OCI-LY7 (cell line): ENCODE measurements at regions not wholly inside any gene's neighbourhood (a gene's known extent, or its start where the extent isn't known, plus 50 kb on each side); places are given as distances from the start of the nearest gene placed in this dataset.

Experiments used
- BruUV-seq: library from RNA; stranded (reverse); fragments of 400-500 nt; replicated peaks from 2 replicates; lab custom pipeline; 2021; lab: Mats Ljungman, UMichigan
- CTCF ChIA-PET: fragments of 300-600 bp; sonication (Branson Sonifier 250); formaldehyde crosslinking; loops from one replicate; lab custom pipeline; 2022; ENCODE audit warnings: antibody characterized with exemption; ENCODE audit not compliant: unreplicated experiment; lab: Charles Lee
- POLR2A ChIA-PET: fragments of 300-600 bp; sonication (Branson Sonifier 250); formaldehyde crosslinking; loops from one replicate; lab custom pipeline; 2022; ENCODE audit warnings: antibody characterized with exemption; lab: Charles Lee
- DNase-seq: peaks from one replicate; pipeline ENCODE4 v3.0.0-alpha.2; 2015; ENCODE audit warnings: low spot score
- H2AFZ ChIP-seq: fragments of 200-600 bp; sonication (generic), shearing (Covaris generic); 2 replicates; pipeline ENCODE4 v1.6.1; 2014; ENCODE audit warnings: mild to moderate bottlenecking, antibody characterized with exemption, low read length, moderate library complexity
- H3K27ac ChIP-seq: fragments of 200-600 bp; sonication (generic); 2 replicates; pipeline ENCODE4 v1.5.1; 2014; ENCODE audit warnings: mixed run types, low read depth, mild to moderate bottlenecking, moderate library complexity, low read length, inconsistent platforms; ENCODE audit not compliant: poor library complexity, severe bottlenecking
- H3K36me3 ChIP-seq: fragments of 200-600 bp; sonication (generic); 2 replicates; pipeline ENCODE4 v1.6.1; 2014; ENCODE audit warnings: mild to moderate bottlenecking, antibody characterized with exemption, low read length, moderate library complexity, mixed read lengths; ENCODE audit not compliant: insufficient read depth
- H3K4me1 ChIP-seq: fragments of 200-600 bp; sonication (generic); 2 replicates; pipeline ENCODE4 v1.5.1; 2014; ENCODE audit warnings: mild to moderate bottlenecking, low read length; ENCODE audit not compliant: insufficient read depth, poor library complexity, severe bottlenecking
- H3K4me2 ChIP-seq: fragments of 200-600 bp; sonication (generic); 2 replicates; pipeline ENCODE4 v1.6.1; 2014; ENCODE audit warnings: mild to moderate bottlenecking, low read length
- H3K4me3 ChIP-seq: fragments of 200-600 bp; sonication (generic); 2 replicates; pipeline ENCODE4 v1.5.1; 2014; ENCODE audit warnings: mild to moderate bottlenecking, low read depth, low read length; ENCODE audit not compliant: poor library complexity, severe bottlenecking
- H3K79me2 ChIP-seq: fragments of 200-600 bp; sonication (generic); 2 replicates; pipeline ENCODE4 v1.6.1; 2016; ENCODE audit warnings: low read depth, mild to moderate bottlenecking, low read length, moderate library complexity, mixed read lengths; ENCODE audit not compliant: insufficient read depth
- H3K9me2 ChIP-seq: fragments of 200-600 bp; sonication (generic); 2 replicates; pipeline ENCODE4 v1.6.1; 2016; ENCODE audit warnings: mild to moderate bottlenecking, low read length, mixed read lengths; ENCODE audit not compliant: insufficient read depth
- H3K9me3 ChIP-seq: fragments of 200-600 bp; sonication (generic); 2 replicates; pipeline ENCODE4 v1.6.1; 2014; ENCODE audit warnings: mild to moderate bottlenecking, mixed run types, low read length, mixed read lengths
- H4K20me1 ChIP-seq: fragments of 200-600 bp; sonication (generic); 2 replicates; pipeline ENCODE4 v1.6.1; 2014; ENCODE audit warnings: mild to moderate bottlenecking, antibody characterized with exemption, low read length, moderate library complexity, mixed read lengths; ENCODE audit not compliant: insufficient read depth
- EZH2phosphoT487 ChIP-seq: fragments of 200-600 bp; sonication (generic); IDR thresholded peaks from 2 replicates; pipeline ENCODE4 v1.6.1; 2018; ENCODE audit warnings: low read depth, borderline replicate concordance, mild to moderate bottlenecking, mixed run types, antibody characterized with exemption, low read length, moderate library complexity, mixed read lengths
- intact Hi-C: fragments of 100-400 bp; cut with micrococcal nuclease; formaldehyde crosslinking; loops from one replicate; pipeline ENCODE4 v1.10.0; 2022; ENCODE audit not compliant: unreplicated experiment
- TF ChIP-seq, protein P1 (sequence below): fragments of 200-600 bp; sonication (generic); conservative IDR thresholded peaks from 2 replicates; pipeline ENCODE4 v1.5.1; 2014; ENCODE audit warnings: mild to moderate bottlenecking, antibody characterized with exemption, low read length, moderate library complexity, mixed read lengths

DNA sequence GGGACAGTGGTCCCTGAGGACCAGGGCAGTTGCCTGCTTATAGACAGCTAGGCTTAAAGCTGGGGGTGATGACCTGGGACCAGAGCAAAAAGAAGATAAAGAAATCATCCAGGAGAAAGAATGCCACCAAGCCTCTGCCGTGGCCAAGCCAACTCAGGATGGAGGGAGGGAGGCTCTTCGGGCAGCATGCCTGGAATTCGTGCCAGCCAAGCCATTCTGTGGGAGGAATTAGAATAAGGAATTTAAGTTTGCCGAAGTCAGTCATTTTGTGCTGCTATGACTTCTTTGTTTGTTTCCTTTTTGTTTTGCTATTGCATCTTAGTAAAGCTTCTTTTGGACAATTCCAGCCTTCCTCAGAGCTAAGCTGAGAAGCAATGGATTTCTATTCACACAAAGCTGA lies 124.1 kb downstream of the EN1 start:
- Histone ChIP-seq H2AFZ (no peak overlapping the region), H3K27ac (no peak overlapping the region), H3K4me2 (no peak overlapping the region), H3K9me3 (no peaks in the 10 kb centered on the region), H3K4me3 (no peak overlapping the region), H4K20me1 (no peaks in the 10 kb centered on the region), H3K9me2 (no peaks in the 10 kb centered on the region), H3K79me2 (no peaks in the 10 kb centered on the region), H3K4me1 (no peaks in the 10 kb centered on the region), H3K36me3 (no peaks in the 10 kb centered on the region)
- intact Hi-C loops = no loop called here
- DNase-seq = no peak
- ChIA-PET CTCF (interaction anchor here (0.5 kb wide), 1 partner anchor 48 kb away, joined by 3 read pairs; no protein-coding TSS in a partner anchor), POLR2A (no interaction called here)
- TF ChIP-seq EZH2phosphoT487 = no peak
- no TSS peak for BruUV-seq

DNA sequence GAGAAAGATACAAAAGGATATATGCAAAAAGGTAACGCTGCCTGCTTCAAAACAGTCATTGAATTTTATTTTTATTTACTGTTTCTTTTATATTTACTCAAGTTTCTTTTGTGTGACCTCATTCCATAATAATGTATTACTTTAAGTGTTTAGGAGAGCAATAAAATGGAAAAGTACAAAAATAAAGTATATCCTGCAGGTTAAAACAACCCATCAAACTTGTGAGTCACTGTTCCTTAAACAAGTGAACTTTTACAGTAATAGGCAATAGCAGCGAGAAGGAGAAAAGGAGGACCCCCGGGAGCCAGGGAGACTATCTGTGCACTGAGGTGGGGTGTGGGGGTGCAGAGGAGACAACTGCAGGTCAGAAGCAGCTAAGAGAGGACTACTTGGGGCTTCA lies 124.5 kb downstream of the EN1 start:
- BruUV-seq = no TSS peak
- ChIA-PET POLR2A (no interaction called here), CTCF (no interaction called here)
- H3K9me2 ChIP-seq = no peaks in the 10 kb centered on the region
- no peaks in the 10 kb centered on the region for H3K79me2 ChIP-seq
- no peaks in the 10 kb centered on the region for H3K36me3 ChIP-seq
- H3K9me3 ChIP-seq = no peaks in the 10 kb centered on the region
- H3K27ac ChIP-seq = no peak overlapping the region
- no peak overlapping the region for H3K4me3 ChIP-seq
- no peak overlapping the region for H2AFZ ChIP-seq
- TF ChIP-seq EZH2phosphoT487 = no peak
- no peaks in the 10 kb centered on the region for H4K20me1 ChIP-seq
- no peaks in the 10 kb centered on the region for H3K4me1 ChIP-seq
- intact Hi-C loops = no loop called here
- DNase-seq = no peak
- H3K4me2 ChIP-seq = no peak overlapping the region

- Histone ChIP-seq H3K9me3 (no peaks in the 10 kb centered on the region), H3K4me1 (no peaks in the 10 kb centered on the region), H3K36me3 (no peaks in the 10 kb centered on the region), H3K4me2 (no peak overlapping the region), H3K79me2 (no peaks in the 10 kb centered on the region), H4K20me1 (no peaks in the 10 kb centered on the region), H3K27ac (no peak overlapping the region), H3K4me3 (no peak overlapping the region), H3K9me2 (no peaks in the 10 kb centered on the region), H2AFZ (no peak overlapping the region)
- ChIA-PET POLR2A (no interaction called here), CTCF (no interaction called here)
- intact Hi-C loops = no loop called here
- no TSS peak for BruUV-seq
- TF ChIP-seq, protein P1, sequence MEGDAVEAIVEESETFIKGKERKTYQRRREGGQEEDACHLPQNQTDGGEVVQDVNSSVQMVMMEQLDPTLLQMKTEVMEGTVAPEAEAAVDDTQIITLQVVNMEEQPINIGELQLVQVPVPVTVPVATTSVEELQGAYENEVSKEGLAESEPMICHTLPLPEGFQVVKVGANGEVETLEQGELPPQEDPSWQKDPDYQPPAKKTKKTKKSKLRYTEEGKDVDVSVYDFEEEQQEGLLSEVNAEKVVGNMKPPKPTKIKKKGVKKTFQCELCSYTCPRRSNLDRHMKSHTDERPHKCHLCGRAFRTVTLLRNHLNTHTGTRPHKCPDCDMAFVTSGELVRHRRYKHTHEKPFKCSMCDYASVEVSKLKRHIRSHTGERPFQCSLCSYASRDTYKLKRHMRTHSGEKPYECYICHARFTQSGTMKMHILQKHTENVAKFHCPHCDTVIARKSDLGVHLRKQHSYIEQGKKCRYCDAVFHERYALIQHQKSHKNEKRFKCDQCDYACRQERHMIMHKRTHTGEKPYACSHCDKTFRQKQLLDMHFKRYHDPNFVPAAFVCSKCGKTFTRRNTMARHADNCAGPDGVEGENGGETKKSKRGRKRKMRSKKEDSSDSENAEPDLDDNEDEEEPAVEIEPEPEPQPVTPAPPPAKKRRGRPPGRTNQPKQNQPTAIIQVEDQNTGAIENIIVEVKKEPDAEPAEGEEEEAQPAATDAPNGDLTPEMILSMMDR = no peak
- no peak for TF ChIP-seq EZH2phosphoT487
- DNase-seq = no peak
Observed at GRCh38 chr2:118721817-118722551, 125.5 kb downstream of the EN1 start.

GRCh38 chr2:118720866-118721265 lies 126.6 kb downstream of the EN1 start:
- POLR2A ChIA-PET = no interaction called here

More at GRCh38 chr2:118720866-118721265, 126.6 kb downstream of the EN1 start:
- no peak overlapping the region for H2AFZ ChIP-seq
- no peak overlapping the region for H3K4me3 ChIP-seq
- CTCF ChIA-PET = no interaction called here
- no peak for DNase-seq
- TF ChIP-seq, protein P1 = no peak
- TF ChIP-seq EZH2phosphoT487 = no peak
- H3K36me3 ChIP-seq = no peaks in the 10 kb centered on the region
- H3K79me2 ChIP-seq = no peaks in the 10 kb centered on the region
- no peaks in the 10 kb centered on the region for H4K20me1 ChIP-seq
- H3K9me3 ChIP-seq = no peaks in the 10 kb centered on the region
- no peak overlapping the region for H3K27ac ChIP-seq
- no TSS peak for BruUV-seq
- H3K4me1 ChIP-seq = no peaks in the 10 kb centered on the region
- no peak overlapping the region for H3K4me2 ChIP-seq
- intact Hi-C loops = no loop called here
- H3K9me2 ChIP-seq = no peaks in the 10 kb centered on the region
